NCI-H2107 treated with DMSO at 0.1 percent for 48 hours (cell line): ENCODE measurements at regions not wholly inside any gene's neighbourhood (a gene's known extent, or its start where the extent isn't known, plus 50 kb on each side); places are given as distances from the start of the nearest gene placed in this dataset.
"Not testable (repeated sequence)": the region's sequence is repeated elsewhere in the genome, so short reads cannot be mapped to it uniquely, and the experiment has no call there.

Source experiments
- DNase-seq: peaks from one replicate; lab custom pipeline; 2025; ENCODE audit not compliant: unreplicated experiment; lab: John Stamatoyannopoulos, UW

- DNase-seq = no peak
These were observed 109.6 kb upstream of the RREB1 start for GRCh38 chr6:6998194-6998569.

GRCh38 chr6:7000825-7001777 lies 106.7 kb upstream of the RREB1 start:
- DNase-seq = no peak

GRCh38 chr6:7003041-7003440 lies 104.7 kb upstream of the RREB1 start:
- DNase-seq = no peak

- DNase-seq = no peak
These were observed 103.0 kb upstream of the RREB1 start for GRCh38 chr6:7004581-7005297.

GRCh38 chr6:7006515-7007191 lies 101.1 kb upstream of the RREB1 start:
- no peak for DNase-seq

- DNase-seq = no peak
These were observed 99.2 kb upstream of the RREB1 start for GRCh38 chr6:7008451-7008988.

- DNase-seq = no peak
These were observed 91.5 kb upstream of the RREB1 start for GRCh38 chr6:7016226-7016625.

- DNase-seq = no peak
These were observed 86.5 kb upstream of the RREB1 start for GRCh38 chr6:7021301-7021700.

- no peak for DNase-seq
These were observed 81.9 kb upstream of the RREB1 start for GRCh38 chr6:7025861-7026260.

GRCh38 chr6:7028963-7029362 lies 78.8 kb upstream of the RREB1 start:
- not testable (repeated sequence) for DNase-seq

GRCh38 chr6:7030968-7031367 lies 76.8 kb upstream of the RREB1 start:
- not testable (repeated sequence) for DNase-seq

- no peak for DNase-seq
These were observed 74.6 kb upstream of the RREB1 start for GRCh38 chr6:7033202-7033601.

- DNase-seq = peak; percentile 26
These were observed 73.7 kb upstream of the RREB1 start for GRCh38 chr6:7034055-7034454.

GRCh38 chr6:7035837-7036249 lies 71.9 kb upstream of the RREB1 start:
- no peak for DNase-seq

GRCh38 chr6:7041511-7042026 lies 66.2 kb upstream of the RREB1 start:
- no peak for DNase-seq

- DNase-seq = no peak
These were observed 65.6 kb upstream of the RREB1 start for GRCh38 chr6:7042056-7042653.

GRCh38 chr6:7042654-7043545 lies 64.9 kb upstream of the RREB1 start:
- no peak for DNase-seq

- no peak for DNase-seq
These were observed 62.4 kb upstream of the RREB1 start for GRCh38 chr6:7045331-7045730.

GRCh38 chr6:7045746-7046145 lies 62.0 kb upstream of the RREB1 start:
- no peak for DNase-seq

- DNase-seq = no peak
These were observed 60.6 kb upstream of the RREB1 start for GRCh38 chr6:7047128-7047527.
